ENCODE measurements at regions not wholly inside any gene's neighbourhood (a gene's known extent, or its start where the extent isn't known, plus 50 kb on each side); places are given as distances from the start of the nearest gene placed in this dataset.
"Not testable (repeated sequence)": the region's sequence is repeated elsewhere in the genome, so short reads cannot be mapped to it uniquely, and the experiment has no call there.

- not testable (repeated sequence) for DNase-seq (ENCODE audit: low read depth)
These were observed 70.8 kb downstream of the TBC1D26 start for GRCh38 chr17:15802917-15803316.

GRCh38 chr17:15806825-15807224, 74.7 kb downstream of the TBC1D26 start:
- DNase-seq (ENCODE audit: low read depth); H3K4me3 ChIP-seq (ENCODE audit: low read depth, low read length): not testable (repeated sequence)

More at GRCh38 chr17:15802917-15803316, 70.8 kb downstream of the TBC1D26 start:
- H3K4me3 ChIP-seq (ENCODE audit: low read depth, low read length): not testable (repeated sequence)

GRCh38 chr17:15813388-15813787, 81.3 kb downstream of the TBC1D26 start:
- H3K4me3 ChIP-seq (ENCODE audit: low read depth, low read length); DNase-seq (ENCODE audit: low read depth): not testable (repeated sequence)

- DNase-seq (ENCODE audit: low read depth); H3K4me3 ChIP-seq (ENCODE audit: low read depth, low read length): not testable (repeated sequence)
These were observed 81.9 kb downstream of the TBC1D26 start for GRCh38 chr17:15814003-15814402.

- DNase-seq (ENCODE audit: low read depth); H3K4me3 ChIP-seq (ENCODE audit: low read depth, low read length): not testable (repeated sequence)
These were observed 85.8 kb downstream of the TBC1D26 start for GRCh38 chr17:15817861-15818260.

GRCh38 chr17:15822280-15822679, 90.2 kb downstream of the TBC1D26 start:
- H3K4me3 ChIP-seq (ENCODE audit: low read depth, low read length); DNase-seq (ENCODE audit: low read depth): not testable (repeated sequence)

DNA sequence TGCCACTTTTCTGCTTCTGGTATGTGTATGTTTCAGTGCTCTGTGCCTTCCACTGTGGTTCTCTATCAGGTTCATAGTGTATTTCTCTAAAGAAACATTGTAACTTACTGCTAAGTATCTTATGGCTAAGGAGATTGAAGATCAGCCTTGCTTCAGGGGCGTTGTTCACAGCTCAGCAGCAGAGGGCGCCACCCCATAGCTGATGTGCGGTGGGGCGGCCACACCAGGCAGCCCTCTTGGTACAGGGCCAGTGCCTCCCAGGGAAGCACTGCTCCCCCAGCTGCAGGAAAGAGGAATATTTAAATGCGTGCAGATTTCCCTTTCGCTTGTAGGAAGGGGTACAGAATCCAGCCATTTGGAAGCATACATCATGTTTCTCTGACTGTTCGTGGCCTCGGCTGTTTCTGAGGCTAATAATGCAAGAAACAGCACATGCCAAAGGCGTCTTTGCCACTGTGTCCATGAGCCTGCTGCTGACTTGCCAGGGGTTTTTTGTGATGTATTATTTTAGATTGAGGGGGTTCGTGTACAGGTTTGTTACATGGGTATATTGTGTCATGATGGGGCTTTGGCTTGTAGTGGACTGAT, 96.7 kb downstream of the TBC1D26 start:
- DNase-seq (ENCODE audit: low read depth); H3K4me3 ChIP-seq (ENCODE audit: low read depth, low read length): not testable (repeated sequence)
- peak; percentile 62 for TF ChIP-seq CTCF (IDR thresholded peaks at IDR 0.05; ENCODE audit: low read depth, low read length, missing control alignments)

DNA sequence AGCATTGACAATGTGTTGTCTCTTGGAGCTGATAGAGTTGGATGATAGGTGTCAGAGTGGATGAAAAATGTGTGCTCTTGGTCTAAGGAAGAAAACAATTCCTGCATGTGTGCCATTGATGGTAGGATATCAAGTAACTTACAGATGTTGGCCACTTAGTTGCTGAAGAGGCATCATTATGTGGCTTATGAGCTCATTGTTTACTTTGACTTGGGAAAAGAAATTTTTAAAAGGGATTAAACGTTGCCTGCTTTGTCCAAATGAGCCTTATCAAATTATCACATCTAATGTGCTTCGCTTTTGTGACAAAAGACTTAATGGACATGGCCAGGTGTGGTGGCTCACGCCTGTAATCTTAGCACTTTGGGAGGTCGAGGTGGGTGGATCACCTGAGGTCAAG, 98.1 kb downstream of the TBC1D26 start:
- DNase-seq (ENCODE audit: low read depth): not testable (repeated sequence)

DNA sequence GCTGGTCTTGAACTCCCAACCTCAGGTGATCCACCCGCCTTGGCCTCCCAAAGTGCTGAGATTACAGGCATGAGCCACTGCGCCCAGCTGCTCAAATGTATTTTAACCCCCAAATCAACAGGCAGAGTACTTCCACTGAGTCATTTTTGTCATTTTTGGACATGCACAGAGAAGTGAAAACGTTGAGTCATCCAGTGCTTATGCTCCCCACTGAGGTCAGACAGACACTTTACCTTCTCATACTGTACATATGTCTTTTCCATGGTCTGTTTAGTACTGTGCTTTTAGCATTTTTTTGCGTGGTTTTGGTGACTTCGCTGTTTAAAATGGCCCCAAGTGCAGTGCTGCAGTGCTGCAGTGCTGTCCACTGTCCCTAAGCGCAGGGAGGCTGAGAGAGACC, 99.1 kb downstream of the TBC1D26 start:
- DNase-seq (ENCODE audit: low read depth): peak; percentile 77

More for the DNA sequence above, 98.1 kb downstream of the TBC1D26 start:
- not testable (repeated sequence) for H3K4me3 ChIP-seq (ENCODE audit: low read depth, low read length)

DNA sequence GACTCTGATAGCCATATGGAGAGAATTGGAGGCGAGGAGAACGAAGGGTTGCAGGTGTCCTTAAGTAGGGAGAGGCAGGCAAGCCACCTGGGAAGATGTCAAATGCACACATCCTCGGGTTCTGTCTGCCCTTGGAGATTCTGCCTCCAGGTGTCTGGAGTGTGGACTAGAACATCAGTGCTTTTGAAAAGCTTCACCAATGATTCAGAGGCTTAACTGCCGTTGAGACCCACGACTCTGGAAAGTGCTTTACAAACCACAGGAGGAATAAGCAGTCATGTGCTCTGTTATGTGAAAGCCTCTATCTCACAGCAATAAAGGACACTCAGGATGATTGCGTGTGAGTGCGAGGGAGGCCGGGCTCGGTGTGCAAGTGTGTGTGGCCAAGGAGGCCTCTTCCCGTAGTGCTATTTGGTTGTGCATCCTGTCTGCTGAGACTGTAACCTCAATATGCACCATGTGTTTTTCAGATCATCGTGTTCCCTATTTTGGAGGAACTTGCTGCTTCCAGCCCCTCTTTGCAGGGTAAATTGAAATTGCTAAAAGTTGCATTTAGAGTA, 100.9 kb downstream of the TBC1D26 start:
- not testable (repeated sequence) for DNase-seq (ENCODE audit: low read depth); H3K4me3 ChIP-seq (ENCODE audit: low read depth, low read length)

More for the DNA sequence above, 99.1 kb downstream of the TBC1D26 start:
- not testable (repeated sequence) for H3K4me3 ChIP-seq (ENCODE audit: low read depth, low read length)

DNA sequence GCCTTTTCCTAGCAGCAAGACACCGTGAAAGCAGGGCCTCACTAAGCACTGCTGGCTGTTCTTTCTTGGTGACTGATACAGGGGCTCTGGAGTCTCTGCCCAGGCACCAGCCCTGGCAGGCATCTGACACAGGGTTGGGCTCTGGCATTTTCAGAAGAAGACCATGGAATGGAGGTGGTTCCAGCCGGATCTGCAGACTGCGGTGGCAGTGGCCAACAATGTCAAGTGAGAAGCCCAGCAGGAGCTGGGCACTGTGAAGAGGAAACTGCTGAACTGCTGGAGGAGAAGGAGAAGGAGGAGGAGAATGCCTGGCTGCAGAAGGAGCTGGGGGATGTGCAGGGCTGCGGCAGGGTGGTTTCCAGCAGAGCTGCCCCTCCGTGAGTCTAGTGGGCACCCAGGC, 101.8 kb downstream of the TBC1D26 start:
- H3K4me3 ChIP-seq (ENCODE audit: low read depth, low read length); DNase-seq (ENCODE audit: low read depth): not testable (repeated sequence)

DNA sequence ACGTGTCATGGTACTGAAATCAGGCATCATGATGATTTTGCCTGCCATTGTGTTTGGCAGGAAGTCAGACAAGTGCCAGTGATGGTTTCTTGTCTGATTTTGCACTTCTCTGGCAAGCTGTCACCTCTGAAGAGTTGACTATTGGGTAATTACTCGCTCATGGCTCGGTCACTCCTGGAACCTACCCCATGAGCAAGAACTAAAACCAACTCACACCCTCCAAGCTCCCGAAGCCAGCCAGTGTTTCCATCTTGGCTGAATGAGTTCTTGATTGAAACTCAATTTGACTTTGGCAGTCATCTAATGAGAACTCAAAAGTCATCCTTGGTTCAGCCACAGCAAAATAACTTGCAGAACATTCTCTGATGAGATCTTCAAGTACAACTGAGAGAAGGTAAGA, 103.4 kb downstream of the TBC1D26 start:
- not testable (repeated sequence) for DNase-seq (ENCODE audit: low read depth)

GRCh38 chr17:15836249-15836982, 104.3 kb downstream of the TBC1D26 start:
- H3K4me3 ChIP-seq (ENCODE audit: low read depth, low read length); DNase-seq (ENCODE audit: low read depth): not testable (repeated sequence)

More for the DNA sequence above, 103.4 kb downstream of the TBC1D26 start:
- H3K4me3 ChIP-seq (ENCODE audit: low read depth, low read length): not testable (repeated sequence)

- not testable (repeated sequence) for DNase-seq (ENCODE audit: low read depth); H3K4me3 ChIP-seq (ENCODE audit: low read depth, low read length)
These were observed 104.9 kb downstream of the TBC1D26 start for GRCh38 chr17:15836991-15837390.

- not testable (repeated sequence) for H3K4me3 ChIP-seq (ENCODE audit: low read depth, low read length); DNase-seq (ENCODE audit: low read depth)
These were observed 97.3 kb upstream of the ADORA2B start for GRCh38 chr17:15847447-15848229.

Data from GM12864 (cell line).